ENCODE measurements at regions not wholly inside any gene's neighbourhood (a gene's known extent, or its start where the extent isn't known, plus 50 kb on each side); places are given as distances from the start of the nearest gene placed in this dataset.

GRCh38 chr19:29385191-29385795 is 140.5 kb upstream of the VSTM2B start (continued):
- no peak for TF ChIP-seq MYC (IDR thresholded peaks at IDR 0.05; ENCODE audit: borderline replicate concordance, low read length)
- no peak for TF ChIP-seq PHF8 (IDR thresholded peaks at IDR 0.05; ENCODE audit: borderline replicate concordance, low read depth)

GRCh38 chr19:29386970-29387369 is 138.8 kb upstream of the VSTM2B start:
- no peak for ATAC-seq
- Histone ChIP-seq H3K4me3 (no peak overlapping the region), H3K4me1 (no peaks in the 10 kb centered on the region), H3K27ac (no peak overlapping the region), H3K4me2 (no peak overlapping the region), H3K9me3 (peaks cover 15% of the 10 kb centered on the region; the same call in 1 of the 3 replicates)
- no peak for FAIRE-seq
- ChIA-PET CTCF (interaction anchor here (1.2 to 1.4 kb wide), 2 partner anchors 10 to 123 kb away, joined by 3 to 4 read pairs; no protein-coding TSS in a partner anchor), POLR2A (no interaction called here)
- no peak for TF ChIP-seq CHD2 (IDR thresholded peaks at IDR 0.05; ENCODE audit: low read length, partially characterized antibody)
- no peak for TF ChIP-seq RAD21 (conservative IDR thresholded peaks at IDR 0.05 in 1 of 2, IDR thresholded peaks at IDR 0.05 in 1 of 2)
- TF ChIP-seq JUNB (IDR thresholded peaks at IDR 0.05) = no peak
- TF ChIP-seq CEBPB (IDR thresholded peaks at IDR 0.05) = no peak
- WGBS (ENCODE audit: missing lambda C conversion rate) = 46% methylated on average over 5 of the region's 5 CpGs
- DNase-seq (ENCODE audit: low read depth in 1 of 2, low spot score in 1 of 2) = no peak

- Histone ChIP-seq H3K4me2 (no peak overlapping the region), H3K27ac (no peak overlapping the region), H3K4me1 (no peaks in the 10 kb centered on the region), H3K4me3 (no peak overlapping the region), H3K9me3 (peaks cover 15% of the 10 kb centered on the region; the same call in 1 of the 3 replicates)
- FAIRE-seq (no peak), ATAC-seq (0 out of 6 replicates have a peak, but pooled peaks of 1 of the 2 experiments have one; percentile 14), DNase-seq (ENCODE audit: low read depth in 1 of 2, low spot score in 1 of 2) (no peak)
- POLR2A ChIA-PET = no interaction called here
- CTCF ChIA-PET = interaction anchor here (1.2 to 1.4 kb wide), 2 partner anchors 9 to 124 kb away, joined by 3 to 4 read pairs; no protein-coding TSS in a partner anchor
- no peak for TF ChIP-seq BHLHE40 (IDR thresholded peaks at IDR 0.05; ENCODE audit: low read depth, low read length)
- no peak for TF ChIP-seq ZSCAN20 (CRISPR knock-in tag; IDR thresholded peaks at IDR 0.05)
- no peak for TF ChIP-seq HDAC2 (IDR thresholded peaks at IDR 0.05)
- no peak for TF ChIP-seq ZFP36 (IDR thresholded peaks at IDR 0.05; ENCODE audit: borderline replicate concordance, partially characterized antibody)
- TF ChIP-seq SREBF2 (IDR thresholded peaks at IDR 0.05) = no peak
- TF ChIP-seq HEYL (CRISPR knock-in tag; IDR thresholded peaks at IDR 0.05) = no peak
- no peak for TF ChIP-seq CHD2 (IDR thresholded peaks at IDR 0.05; ENCODE audit: low read length, partially characterized antibody)
- WGBS (ENCODE audit: missing lambda C conversion rate) = 47% methylated on average over 13 of the region's 13 CpGs
Observed at GRCh38 chr19:29387586-29387985, 138.2 kb upstream of the VSTM2B start.

- H3K4me2 ChIP-seq = no peak overlapping the region
- 0% methylated on average over 3 of the region's 3 CpGs for WGBS (ENCODE audit: missing lambda C conversion rate)
- POLR2A ChIA-PET = interaction anchor here (0.7 kb wide), 1 partner anchor 217 kb away, joined by 3 read pairs; the partner anchor contains the start of gene POP4
- H3K9me3 ChIP-seq = peaks cover 15% of the 10 kb centered on the region; the same call in 1 of the 3 replicates
- ATAC-seq (no peak), DNase-seq (ENCODE audit: low read depth in 1 of 2, low spot score in 1 of 2) (no peak), FAIRE-seq (no peak)
- TF ChIP-seq ZC3H11A (IDR thresholded peaks at IDR 0.05) = no peak
- no peak for TF ChIP-seq MAX (IDR thresholded peaks at IDR 0.05)
- no peak for TF ChIP-seq ZSCAN20 (CRISPR knock-in tag; IDR thresholded peaks at IDR 0.05)
- TF ChIP-seq HMGXB4 (CRISPR knock-in tag; IDR thresholded peaks at IDR 0.05; ENCODE audit: borderline replicate concordance) = no peak
- TF ChIP-seq POLR2A (IDR thresholded peaks at IDR 0.05; ENCODE audit: low read length) = no peak
- TF ChIP-seq RARB (CRISPR knock-in tag; IDR thresholded peaks at IDR 0.05) = no peak
- no peak for TF ChIP-seq USF2 (IDR thresholded peaks at IDR 0.05)
- TF ChIP-seq HOXB5 (CRISPR knock-in tag; IDR thresholded peaks at IDR 0.05) = no peak
- no peak for TF ChIP-seq GATA3 (IDR thresholded peaks at IDR 0.05; ENCODE audit: borderline replicate concordance)
- no peak overlapping the region for H3K4me3 ChIP-seq
- CTCF ChIA-PET = interaction anchor here (1.5 kb wide), 1 partner anchor 10 kb away, joined by 4 read pairs; no protein-coding TSS in a partner anchor
- H3K4me1 ChIP-seq = no peaks in the 10 kb centered on the region
- no peak overlapping the region for H3K27ac ChIP-seq
Observed at GRCh38 chr19:29389495-29389894, 136.3 kb upstream of the VSTM2B start.

Measured in A549 (cell line).